Kidney (tissue), 13 donors: ENCODE measurements at regions not wholly inside any gene's neighbourhood (a gene's known extent, or its start where the extent isn't known, plus 50 kb on each side); places are given as distances from the start of the nearest gene placed in this dataset.

Source experiments
- DNase-seq, 5 donors: peaks; one replicate each; pipeline ENCODE4 v3.0.0-alpha.2; 2013 to 2020
- FAIRE-seq: peaks from 2 replicates; lab custom pipeline; 2012; peaks lifted over from hg19 to GRCh38; lab: Jason Lieb, UNC
- H3K27ac ChIP-seq, 2 donors: one replicate each; pipeline ENCODE4 v1.7.0; 2013; ENCODE audit warnings: low read depth in 2 of 2, low read length in 2 of 2, inconsistent platforms in 1 of 2
- H3K27me3 ChIP-seq: one replicate; pipeline ENCODE4 v1.7.1; 2013; ENCODE audit warnings: low read length, inconsistent platforms; ENCODE audit not compliant: control insufficient read depth, insufficient read depth
- H3K36me3 ChIP-seq, 3 donors: one replicate each; pipeline versions ENCODE4 v1.7.0 to v1.7.1; 2013; ENCODE audit warnings: low read length in 3 of 3, control low read depth in 1 of 3, inconsistent platforms in 1 of 3; ENCODE audit not compliant: insufficient read depth in 3 of 3, control insufficient read depth in 2 of 3
- H3K4me1 ChIP-seq, 3 donors: one replicate each; pipeline versions ENCODE4 v1.7.0 to v1.7.1; 2013; ENCODE audit warnings: low read length in 3 of 3, inconsistent platforms in 1 of 3, low read depth in 1 of 3; ENCODE audit not compliant: control insufficient read depth in 2 of 3, insufficient read depth in 2 of 3
- H3K4me3 ChIP-seq, 3 donors: one replicate each; pipeline versions ENCODE4 v1.7.0 to v1.8.1; 2013; ENCODE audit warnings: low read length in 3 of 3, control low read depth in 1 of 3, inconsistent platforms in 1 of 3
- H3K9ac ChIP-seq, 3 donors: one replicate each; pipeline versions ENCODE4 v1.7.0 to v1.7.1; 2013; ENCODE audit warnings: low read length in 3 of 3, control low read depth in 1 of 3, inconsistent platforms in 1 of 3
- H3K9me3 ChIP-seq, 3 donors: one replicate each; pipeline versions ENCODE4 v1.7.0 to v1.7.1; 2013; ENCODE audit warnings: low read length in 3 of 3, control low read depth in 1 of 3, inconsistent platforms in 1 of 3; ENCODE audit not compliant: control insufficient read depth in 2 of 3, insufficient read depth in 1 of 3
- CTCF ChIP-seq: IDR thresholded peaks from 3 replicates; pipeline ENCODE4 v1.5.1; 2012; ENCODE audit warnings: mild to moderate bottlenecking, moderate library complexity, borderline replicate concordance; ENCODE audit not compliant: insufficient read depth; ENCODE audit errors: extremely low read depth
- intact Hi-C: fragments of 100-400 bp; cut with DNase I; formaldehyde crosslinking; loops from one replicate; pipeline ENCODE4 v1.11.1; 2022
- donor health status: control.
- donor health status: control.
- donor health status: control.
- donor health status: control.
- donor health status: control.
- donor health status: DM: yes; HTN: yes; CAD: no.
- donor health status: Normal renal cell carcinoma (clear cell type).

GRCh38 chr15:47917881-47918280 is 200.6 kb downstream of the SEMA6D start:
- no peak overlapping the region for H3K27ac ChIP-seq
- no peak for DNase-seq
- no peak overlapping the region for H3K9ac ChIP-seq
- intact Hi-C loops: no loop called here
- no peaks in the 10 kb centered on the region for H3K27me3 ChIP-seq
- TF ChIP-seq CTCF: no peak
- H3K36me3 ChIP-seq: no peaks in the 10 kb centered on the region
- no peak for FAIRE-seq
- H3K9me3 ChIP-seq: no peaks in the 10 kb centered on the region
- H3K4me3 ChIP-seq: no peak overlapping the region
- H3K4me1 ChIP-seq: no peaks in the 10 kb centered on the region

DNA sequence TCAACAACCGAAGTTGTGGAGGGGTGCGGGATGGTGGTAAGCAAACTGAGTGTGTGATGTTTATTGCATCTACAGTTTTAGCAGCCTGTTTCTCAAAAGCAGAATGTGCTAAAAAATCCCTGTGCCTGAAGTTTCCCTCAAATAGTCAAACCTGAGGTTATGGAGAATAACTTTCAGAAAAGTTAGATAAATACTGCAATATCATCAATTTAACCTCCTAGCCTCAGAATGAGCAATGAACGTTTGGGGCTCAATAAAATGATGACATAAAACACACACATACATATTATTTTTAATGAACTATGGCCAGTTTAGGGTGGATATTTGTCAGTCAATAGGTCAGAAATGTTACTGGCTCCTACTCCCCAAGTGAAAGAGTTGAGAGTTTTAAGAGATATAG is 201.6 kb downstream of the SEMA6D start:
- DNase-seq: no peak
- Histone ChIP-seq H3K9me3 (no peaks in the 10 kb centered on the region), H3K4me3 (no peak overlapping the region), H3K9ac (no peak overlapping the region), H3K4me1 (no peaks in the 10 kb centered on the region), H3K36me3 (no peaks in the 10 kb centered on the region), H3K27me3 (no peaks in the 10 kb centered on the region), H3K27ac (no peak overlapping the region)
- FAIRE-seq: no peak
- intact Hi-C loops: no loop called here
- TF ChIP-seq CTCF: no peak

DNA sequence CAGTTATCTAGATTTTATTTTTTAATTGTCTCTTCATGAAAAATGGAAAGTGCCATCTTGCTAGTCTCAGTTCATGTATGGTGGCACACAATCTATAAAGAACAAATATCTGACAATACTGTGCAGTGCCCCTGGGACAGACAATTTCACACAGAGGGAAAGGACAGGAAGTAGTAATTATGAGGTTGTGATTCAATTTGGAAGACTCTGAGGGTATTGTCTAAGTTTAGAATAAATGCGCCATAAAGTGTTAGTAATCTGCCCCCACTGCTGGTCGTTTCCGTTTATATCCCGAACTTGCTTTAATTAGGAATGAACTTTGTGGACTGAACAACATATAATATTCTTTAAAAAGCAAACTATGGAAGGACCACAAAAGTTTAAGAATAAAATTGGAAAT is 196.4 kb upstream of the SLC24A5 start:
- Histone ChIP-seq H3K27ac (no peak overlapping the region), H3K4me1 (no peaks in the 10 kb centered on the region), H3K27me3 (no peaks in the 10 kb centered on the region), H3K36me3 (no peaks in the 10 kb centered on the region), H3K9ac (no peak overlapping the region), H3K9me3 (no peaks in the 10 kb centered on the region), H3K4me3 (no peak overlapping the region)
- no peak for DNase-seq
- TF ChIP-seq CTCF: no peak
- no peak for FAIRE-seq
- intact Hi-C loops: no loop called here

DNA sequence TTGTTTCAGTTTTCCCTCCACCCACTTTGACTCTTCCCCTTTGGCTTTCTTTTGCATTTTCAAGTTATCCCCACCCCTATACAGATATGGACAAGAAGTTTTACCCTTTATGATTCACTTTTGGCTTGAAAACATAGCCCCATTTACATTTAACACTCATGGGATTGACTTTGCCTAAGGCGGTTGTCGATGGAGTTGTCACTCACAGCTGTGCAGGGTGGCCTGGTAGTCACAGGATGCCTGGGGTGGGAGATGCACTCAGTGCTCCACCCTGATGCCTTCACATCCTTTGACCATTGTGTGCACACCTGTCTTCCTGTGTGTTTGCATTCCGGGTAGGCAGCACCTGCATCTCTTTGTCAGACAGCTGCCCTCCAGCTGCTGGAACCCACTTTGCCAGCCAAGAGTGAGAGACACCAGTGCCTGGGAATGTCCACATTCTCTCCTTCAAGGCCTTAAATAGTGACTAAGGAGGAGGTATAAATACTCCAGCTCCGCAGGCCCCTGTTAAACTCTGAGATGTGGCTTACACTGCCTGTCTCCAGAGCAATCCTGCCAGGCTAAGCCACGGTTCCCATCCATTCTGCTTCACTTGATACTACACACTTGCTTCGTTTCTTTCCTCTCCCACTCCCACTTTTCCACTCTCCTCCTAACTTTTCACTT is 191.5 kb upstream of the SLC24A5 start:
- FAIRE-seq (no peak), DNase-seq (no peak)
- TF ChIP-seq CTCF: no peak
- no peaks in the 10 kb centered on the region for H3K9me3 ChIP-seq
- no peak overlapping the region for H3K9ac ChIP-seq
- intact Hi-C loops: no loop called here
- H3K4me1 ChIP-seq: no peaks in the 10 kb centered on the region
- no peak overlapping the region for H3K27ac ChIP-seq
- no peaks in the 10 kb centered on the region for H3K27me3 ChIP-seq
- no peak overlapping the region for H3K4me3 ChIP-seq
- no peaks in the 10 kb centered on the region for H3K36me3 ChIP-seq
